HCT116 (cell line): ENCODE measurements at regions not wholly inside any gene's neighbourhood (a gene's known extent, or its start where the extent isn't known, plus 50 kb on each side); places are given as distances from the start of the nearest gene placed in this dataset.

Experiments
- ATAC-seq: fragments of 200-7000 bp; cut with Tn5 transposase; 2 replicates; pipeline ENCODE4 v1.9.1; 2020; ENCODE audit warnings: mild to moderate bottlenecking, moderate library complexity
- BruUV-seq: library from RNA; stranded (reverse); fragments of 400-500 nt; replicated peaks from 2 replicates; lab custom pipeline; 2021; lab: Mats Ljungman, UMichigan
- CTCF ChIA-PET: fragments of 300-600 bp; sonication (Branson Sonifier 250); formaldehyde crosslinking; loops from one replicate; lab custom pipeline; 2021; ENCODE audit warnings: antibody characterized with exemption; lab: Charles Lee
- POLR2A ChIA-PET: fragments of 300-600, 350-600 bp; sonication (Branson Sonifier 250); formaldehyde crosslinking; loops from one replicate; lab custom pipeline; 2021; ENCODE audit warnings: antibody characterized with exemption; lab: Charles Lee
- RAD21 ChIA-PET, 2 experiments: fragments of 300-600 bp; sonication (Branson Sonifier 250); formaldehyde crosslinking; loops; one replicate each; lab custom pipeline; 2023; ENCODE audit warnings: low total read pairs in 2 of 2; ENCODE audit not compliant: uncharacterized antibody in 2 of 2, unreplicated experiment in 2 of 2, low non-redundant PET in 1 of 2; lab: Charles Lee
- DNase-seq: peaks from one replicate; pipeline ENCODE4 v3.0.0-alpha.2; 2010; ENCODE audit warnings: low read depth, low spot score
- H2AFZ ChIP-seq: fragments of 200-600 bp; shearing (Covaris generic), sonication (generic); 2 replicates; pipeline ENCODE4 v1.6.1; 2017; ENCODE audit warnings: low read depth, mixed run types, mixed read lengths, antibody characterized with exemption, low read length; ENCODE audit not compliant: poor library complexity, severe bottlenecking
- H3K27ac ChIP-seq: 2 replicates; pipeline ENCODE4 v1.5.1; 2012; ENCODE audit warnings: low read depth, low read length
- H3K27me3 ChIP-seq: fragments of 200-600 bp; sonication (generic); 2 replicates; pipeline ENCODE4 v1.6.1; 2016; ENCODE audit warnings: mixed run types, low read length, mixed read lengths; ENCODE audit not compliant: insufficient read depth
- H3K36me3 ChIP-seq, 2 experiments: fragments of 200-500 bp in 1 of 2; fragments of 200-600 bp in 1 of 2; sonication (Bioruptor generic) in 1 of 2; sonication (generic) in 1 of 2; 2 replicates each; pipeline versions ENCODE4 v1.5.1 to v1.6.1; 2014 to 2016; ENCODE audit warnings: low read length in 2 of 2, inconsistent platforms in 1 of 2, mixed read lengths in 1 of 2, mixed run types in 1 of 2; ENCODE audit not compliant: insufficient read depth in 2 of 2, control insufficient read depth in 1 of 2
- H3K4me1 ChIP-seq, 2 experiments: fragments of 200-600 bp in 1 of 2; sonication (generic) in 1 of 2; 2 replicates each; pipeline versions ENCODE4 v1.5.1 to v1.6.1; 2012 to 2017; ENCODE audit warnings: low read length in 2 of 2, inconsistent platforms in 1 of 2, mild to moderate bottlenecking in 1 of 2, mixed read lengths in 1 of 2, mixed run types in 1 of 2, moderate library complexity in 1 of 2; ENCODE audit not compliant: insufficient read depth in 2 of 2, control insufficient read depth in 1 of 2
- H3K4me2 ChIP-seq: fragments of 200-600 bp; sonication (generic); 2 replicates; pipeline ENCODE4 v1.6.1; 2017; ENCODE audit warnings: mixed run types, low read length, mixed read lengths
- H3K4me3 ChIP-seq, 2 experiments: fragments of 200-600 bp in 1 of 2; sonication (generic) in 1 of 2; replicated peaks in 1 of 2; 2 replicates each; pipeline ENCODE4 v1.5.1; 2011 to 2016; ENCODE audit warnings: low read length in 2 of 2, control low read depth in 1 of 2, low read depth in 1 of 2, mild to moderate bottlenecking in 1 of 2, mixed read lengths in 1 of 2, mixed run types in 1 of 2
- H3K79me2 ChIP-seq: fragments of 200-600 bp; sonication (generic); 2 replicates; pipeline ENCODE4 v1.6.1; 2017; ENCODE audit warnings: mild to moderate bottlenecking, mixed run types, low read length, moderate library complexity, mixed read lengths; ENCODE audit not compliant: insufficient read depth
- H3K9ac ChIP-seq: fragments of 200-600 bp; sonication (generic); 2 replicates; pipeline ENCODE4 v1.6.1; 2016; ENCODE audit warnings: low read length, mixed read lengths
- H3K9me2 ChIP-seq: fragments of 200-600 bp; sonication (generic), shearing (Covaris generic); 2 replicates; pipeline ENCODE4 v1.6.1; 2017; ENCODE audit warnings: mixed run types, mild to moderate bottlenecking, moderate library complexity; ENCODE audit not compliant: insufficient read depth
- H3K9me3 ChIP-seq, 2 experiments: fragments of 200-500 bp in 1 of 2; fragments of 200-600 bp in 1 of 2; sonication (Bioruptor generic) in 1 of 2; sonication (generic) in 1 of 2; 2 replicates each; pipeline ENCODE4 v1.6.1; 2014 to 2017; ENCODE audit warnings: low read length in 2 of 2, mixed read lengths in 2 of 2, inconsistent platforms in 1 of 2, low read depth in 1 of 2, mild to moderate bottlenecking in 1 of 2, mixed run types in 1 of 2, moderate library complexity in 1 of 2; ENCODE audit not compliant: control insufficient read depth in 1 of 2, insufficient read depth in 1 of 2
- H4K20me1 ChIP-seq: fragments of 200-600 bp; sonication (generic), shearing (Covaris generic); 2 replicates; pipeline ENCODE4 v1.6.1; 2017; ENCODE audit warnings: mixed run types, mild to moderate bottlenecking, moderate library complexity; ENCODE audit not compliant: insufficient read depth
- ATF3 ChIP-seq: IDR thresholded peaks from 2 replicates; pipeline ENCODE4 v1.6.1; 2012
- FOSL1 ChIP-seq: IDR thresholded peaks from 2 replicates; pipeline ENCODE4 v1.6.1; 2012; ENCODE audit warnings: low read depth
- JUND ChIP-seq: IDR thresholded peaks from 2 replicates; pipeline ENCODE4 v1.6.1; 2012
- RAD21 ChIP-seq: IDR thresholded peaks from 2 replicates; pipeline ENCODE4 v1.6.1; 2012; ENCODE audit warnings: low read depth, mild to moderate bottlenecking
- REST ChIP-seq: IDR thresholded peaks from 2 replicates; pipeline ENCODE4 v1.6.1; 2012; ENCODE audit warnings: low read depth
- TCF7L2 ChIP-seq: IDR thresholded peaks from 2 replicates; pipeline ENCODE4 v1.7.0; 2011; ENCODE audit warnings: borderline replicate concordance, inconsistent platforms; ENCODE audit not compliant: insufficient read depth, insufficient read length; ENCODE audit errors: extremely low read depth
- YY1 ChIP-seq: IDR thresholded peaks from 2 replicates; pipeline ENCODE4 v1.6.1; 2011; ENCODE audit warnings: low read length, low read depth, moderate library complexity, mild to moderate bottlenecking; ENCODE audit not compliant: insufficient replicate concordance; ENCODE audit errors: extremely low read depth
- ZBTB33 ChIP-seq: IDR thresholded peaks from 2 replicates; pipeline ENCODE4 v1.6.1; 2011; ENCODE audit warnings: mild to moderate bottlenecking, low read length, moderate library complexity; ENCODE audit not compliant: insufficient replicate concordance; ENCODE audit errors: extremely low read depth
- ZFX ChIP-seq: fragments of 450-650 bp; IDR thresholded peaks from 2 replicates; pipeline ENCODE4 v1.6.1; 2017
- intact Hi-C: fragments of 100-400 bp; cut with micrococcal nuclease; formaldehyde crosslinking; loops from 2 replicates; pipeline ENCODE4 v1.10.0; 2022
- TF ChIP-seq, protein P1 (sequence below), 3 experiments: fragments of 200-600 bp in 1 of 3; sonication (generic) in 1 of 3; IDR thresholded peaks in 2 of 3; conservative IDR thresholded peaks in 1 of 3; 2 replicates each; pipeline ENCODE4 v1.5.1; 2012 to 2017; ENCODE audit warnings: low read depth in 2 of 3, low read length in 2 of 3, antibody characterized with exemption in 1 of 3, borderline replicate concordance in 1 of 3, control low read depth in 1 of 3, mild to moderate bottlenecking in 1 of 3, mixed read lengths in 1 of 3, mixed run types in 1 of 3, moderate library complexity in 1 of 3; ENCODE audit not compliant: insufficient read depth in 1 of 3

DNA sequence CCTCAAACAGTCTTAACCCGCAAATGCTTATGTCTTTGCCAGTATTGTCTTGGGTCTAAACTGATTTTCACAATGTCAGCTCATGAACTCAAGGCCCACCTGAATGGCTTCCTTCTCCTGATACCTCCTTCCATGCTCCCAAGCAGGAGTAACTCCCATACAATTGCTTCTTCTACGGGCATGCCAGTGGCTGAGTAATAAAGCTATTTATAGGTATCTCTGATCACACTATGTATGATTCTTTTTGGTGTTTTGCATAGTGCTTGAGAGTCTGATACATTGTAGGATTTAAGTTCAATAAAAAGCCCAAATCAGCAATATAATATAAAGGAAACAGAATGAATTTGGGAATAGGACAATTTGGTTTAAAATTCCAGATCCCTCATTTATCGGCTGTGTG is 235.0 kb upstream of the DCN start:
- Histone ChIP-seq H3K4me2 (no peak overlapping the region), H3K36me3 (no peaks in the 10 kb centered on the region), H3K27me3 (no peaks in the 10 kb centered on the region), H3K9ac (no peak overlapping the region), H4K20me1 (no peaks in the 10 kb centered on the region), H3K79me2 (no peaks in the 10 kb centered on the region), H2AFZ (no peak overlapping the region), H3K9me3 (no peaks in the 10 kb centered on the region), H3K4me3 (no peak overlapping the region), H3K9me2 (no peaks in the 10 kb centered on the region), H3K27ac (no peak overlapping the region), H3K4me1 (peaks cover 6 to 14% of the 10 kb centered on the region in 2 experiments; a peak in 3 of 4 replicates)
- TF ChIP-seq TCF7L2 (no peak), YY1 (no peak), RAD21 (no peak), FOSL1 (no peak), ATF3 (no peak), REST (no peak), JUND (no peak), ZBTB33 (no peak), ZFX (no peak)
- TF ChIP-seq, protein P1, sequence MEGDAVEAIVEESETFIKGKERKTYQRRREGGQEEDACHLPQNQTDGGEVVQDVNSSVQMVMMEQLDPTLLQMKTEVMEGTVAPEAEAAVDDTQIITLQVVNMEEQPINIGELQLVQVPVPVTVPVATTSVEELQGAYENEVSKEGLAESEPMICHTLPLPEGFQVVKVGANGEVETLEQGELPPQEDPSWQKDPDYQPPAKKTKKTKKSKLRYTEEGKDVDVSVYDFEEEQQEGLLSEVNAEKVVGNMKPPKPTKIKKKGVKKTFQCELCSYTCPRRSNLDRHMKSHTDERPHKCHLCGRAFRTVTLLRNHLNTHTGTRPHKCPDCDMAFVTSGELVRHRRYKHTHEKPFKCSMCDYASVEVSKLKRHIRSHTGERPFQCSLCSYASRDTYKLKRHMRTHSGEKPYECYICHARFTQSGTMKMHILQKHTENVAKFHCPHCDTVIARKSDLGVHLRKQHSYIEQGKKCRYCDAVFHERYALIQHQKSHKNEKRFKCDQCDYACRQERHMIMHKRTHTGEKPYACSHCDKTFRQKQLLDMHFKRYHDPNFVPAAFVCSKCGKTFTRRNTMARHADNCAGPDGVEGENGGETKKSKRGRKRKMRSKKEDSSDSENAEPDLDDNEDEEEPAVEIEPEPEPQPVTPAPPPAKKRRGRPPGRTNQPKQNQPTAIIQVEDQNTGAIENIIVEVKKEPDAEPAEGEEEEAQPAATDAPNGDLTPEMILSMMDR (IDR thresholded peaks at IDR 0.05 in 2 of 3, conservative IDR thresholded peaks at IDR 0.05 in 1 of 3; ENCODE audit: borderline replicate concordance in 1 of 3, insufficient read depth in 1 of 3, low read depth in 2 of 3, low read length in 2 of 3): no peak
- RAD21 ChIA-PET: no interaction called here
- no peak for DNase-seq
- POLR2A ChIA-PET: no interaction called here
- CTCF ChIA-PET: no interaction called here
- ATAC-seq: no peak
- intact Hi-C loops: no loop called here
- no TSS peak for BruUV-seq
